ENCODE measurements at regions not wholly inside any gene's neighbourhood (a gene's known extent, or its start where the extent isn't known, plus 50 kb on each side); places are given as distances from the start of the nearest gene placed in this dataset.

DNA sequence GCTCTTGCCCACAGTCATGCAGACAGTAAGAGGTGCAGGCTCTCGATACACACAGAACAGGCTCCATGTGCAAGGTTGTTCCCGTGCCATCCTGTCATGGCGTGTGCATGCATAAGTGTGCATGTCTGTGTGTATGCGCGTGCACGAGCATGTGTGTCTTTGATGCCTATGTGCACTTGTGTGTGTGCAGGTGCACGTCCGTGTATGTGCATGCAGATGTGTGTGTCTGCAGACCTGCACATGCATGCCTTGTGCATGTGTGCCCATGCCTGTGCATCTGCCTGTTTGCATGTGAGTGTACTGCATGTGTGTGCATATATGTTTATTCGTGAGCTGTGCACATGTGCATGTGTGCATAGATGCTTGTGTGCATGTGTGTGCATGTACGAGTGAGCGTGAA, 309.8 kb downstream of the TMEM121 start:
- no peak for DNase-seq

DNA sequence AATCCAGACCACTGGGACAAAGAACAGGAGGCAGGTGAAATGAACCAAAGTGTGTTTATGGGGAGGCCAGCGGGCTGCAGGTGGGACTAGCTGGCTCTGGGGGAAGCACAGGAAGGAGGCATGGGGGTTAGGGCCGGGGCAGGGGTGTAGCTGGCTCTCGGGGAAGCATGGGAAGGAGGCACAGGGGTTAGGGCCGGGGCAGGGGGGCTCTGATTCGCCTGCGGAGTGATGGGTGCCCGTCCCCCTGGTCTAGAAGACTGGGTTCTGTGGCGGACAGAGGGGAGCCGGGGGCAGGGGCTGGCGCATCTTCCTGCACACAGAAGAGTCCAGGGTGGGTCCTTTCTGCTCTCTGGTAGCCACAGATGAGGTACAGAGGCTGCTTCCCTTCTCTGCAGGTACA, 310.3 kb downstream of the TMEM121 start:
- DNase-seq: no peak

DNA sequence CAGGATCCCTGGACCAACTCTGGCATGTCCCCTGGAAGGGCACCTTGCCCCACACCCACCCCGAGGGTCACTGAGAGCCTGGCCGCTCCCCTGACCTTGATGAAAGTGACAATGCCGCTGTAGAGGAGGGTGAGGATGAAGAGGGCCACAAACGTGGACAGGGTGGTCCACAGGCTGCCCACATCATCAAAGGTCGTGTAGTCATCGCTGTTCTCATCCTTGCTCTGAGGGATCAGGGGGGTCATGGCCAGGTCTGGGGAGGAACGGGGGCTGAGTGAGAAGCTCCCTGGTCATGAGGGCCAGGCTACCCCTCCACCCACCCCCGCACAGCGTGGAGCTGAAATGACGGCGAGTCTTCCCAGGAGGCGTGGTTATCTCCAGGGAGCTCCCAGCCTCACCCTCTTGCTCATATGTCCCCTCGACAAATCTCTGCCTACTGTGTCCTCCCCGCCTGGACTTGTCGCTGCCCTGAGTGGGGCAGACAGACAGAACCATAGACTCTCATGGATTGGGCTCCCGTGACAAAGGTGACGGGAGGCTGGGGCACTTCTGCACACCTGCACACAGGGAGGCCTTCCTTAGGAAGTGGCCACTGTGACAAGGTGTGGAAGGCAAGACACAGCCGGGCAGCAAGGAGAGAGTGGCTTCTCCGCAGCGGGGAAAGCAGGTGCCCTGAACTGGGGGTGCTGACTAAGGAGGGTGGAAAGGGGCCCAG, 311.1 kb downstream of the TMEM121 start:
- DNase-seq: no peak

DNA sequence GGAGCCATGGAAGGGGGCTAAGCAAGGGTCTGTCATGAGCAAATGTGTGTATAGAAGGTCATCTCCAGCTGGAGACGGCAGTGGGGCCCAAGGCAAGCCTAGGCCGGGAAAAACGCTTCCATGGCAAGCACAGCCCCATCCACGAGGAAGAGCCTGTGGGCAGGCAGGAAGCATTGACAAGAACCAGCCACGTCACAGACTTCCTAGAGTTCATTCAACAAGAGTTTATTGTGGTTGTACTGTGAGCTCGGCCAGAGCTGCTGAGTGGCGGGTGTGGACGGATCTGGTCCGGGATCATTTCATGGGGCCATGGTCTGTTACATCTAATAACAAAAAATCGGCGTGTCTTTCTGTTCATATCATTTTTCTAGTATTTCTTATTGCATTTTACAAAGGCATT, 311.7 kb downstream of the TMEM121 start:
- no peak for DNase-seq

DNA sequence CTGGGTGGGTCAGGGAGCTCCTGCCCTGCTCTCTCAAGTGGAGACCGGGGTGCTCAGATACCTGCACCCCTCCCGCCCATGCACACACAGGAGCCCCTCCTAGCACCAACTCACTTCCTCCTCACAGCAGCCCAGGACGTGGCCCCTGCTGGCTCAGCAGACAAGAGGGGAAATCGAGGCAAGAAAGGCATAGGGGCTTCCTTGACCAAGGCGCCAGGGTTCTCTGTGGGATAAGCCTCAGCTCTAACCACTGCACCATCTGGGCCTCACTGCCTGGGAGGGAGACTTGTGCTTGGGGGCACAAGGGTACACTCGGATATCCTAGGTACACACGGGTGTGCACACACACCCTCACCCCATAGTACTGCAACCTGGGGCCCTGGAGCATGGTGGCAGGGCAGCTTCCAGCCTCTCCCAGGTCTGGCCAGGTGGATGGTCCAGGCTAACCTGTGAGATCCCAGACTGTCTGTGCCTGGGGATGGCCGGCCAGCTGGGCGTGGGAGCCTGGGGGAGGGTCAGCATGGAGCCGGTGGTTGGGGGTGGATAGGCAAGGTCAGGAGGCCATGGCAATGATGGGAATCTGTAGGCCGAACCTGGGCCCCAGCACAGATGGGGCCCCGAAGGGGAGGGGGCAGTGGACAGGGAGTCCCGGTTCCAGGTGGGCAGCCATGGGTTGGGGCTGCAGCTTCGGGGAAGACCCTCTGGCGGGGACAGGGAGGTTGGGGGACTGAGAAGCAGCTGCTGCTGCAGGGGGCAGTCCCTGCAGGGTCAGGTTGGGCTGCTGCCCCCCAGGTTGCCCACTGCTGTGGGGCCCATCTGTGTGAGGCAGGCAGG, 312.4 kb downstream of the TMEM121 start:
- DNase-seq: no peak

DNA sequence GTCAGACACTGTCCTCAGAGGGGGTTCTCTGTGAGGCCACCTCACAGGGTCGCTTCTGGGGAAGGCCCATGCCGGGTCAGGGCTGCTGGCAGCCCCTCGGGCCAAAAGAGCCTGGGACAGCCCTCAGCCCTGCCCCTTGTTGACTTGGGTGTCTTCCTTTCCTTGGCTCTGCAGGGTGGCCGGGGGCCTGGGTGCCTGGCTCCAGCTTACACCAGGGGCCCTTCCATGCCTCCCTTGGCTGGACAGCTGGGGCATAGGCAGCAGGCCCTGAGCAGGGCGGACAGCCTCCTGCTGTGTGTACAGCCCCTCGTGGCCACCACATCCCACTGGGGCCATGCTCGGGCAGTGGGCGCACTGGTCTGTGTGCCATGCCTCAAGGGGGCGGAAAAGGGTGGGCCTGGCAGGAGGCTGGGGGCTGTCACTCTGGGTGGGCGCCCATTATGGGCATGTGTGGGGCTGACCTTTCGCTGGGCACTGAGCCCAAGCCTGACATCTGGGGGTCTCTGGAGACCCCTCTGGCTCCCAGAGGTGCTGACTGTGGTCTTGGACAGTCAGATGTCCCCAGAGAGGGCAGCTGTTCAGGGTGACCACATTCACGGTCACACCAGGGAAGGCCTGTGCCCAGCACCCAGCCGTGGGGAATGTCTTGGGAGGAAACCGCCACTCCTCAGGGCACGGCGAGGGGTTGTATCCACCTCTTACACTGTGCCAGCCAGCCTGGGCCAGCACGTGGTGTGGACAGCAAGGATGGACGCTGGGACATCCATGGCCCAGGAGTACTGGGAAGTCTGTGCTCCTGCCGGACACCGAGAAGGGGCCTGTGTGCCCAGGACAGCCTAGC, 313.3 kb downstream of the TMEM121 start:
- no peak for DNase-seq

DNA sequence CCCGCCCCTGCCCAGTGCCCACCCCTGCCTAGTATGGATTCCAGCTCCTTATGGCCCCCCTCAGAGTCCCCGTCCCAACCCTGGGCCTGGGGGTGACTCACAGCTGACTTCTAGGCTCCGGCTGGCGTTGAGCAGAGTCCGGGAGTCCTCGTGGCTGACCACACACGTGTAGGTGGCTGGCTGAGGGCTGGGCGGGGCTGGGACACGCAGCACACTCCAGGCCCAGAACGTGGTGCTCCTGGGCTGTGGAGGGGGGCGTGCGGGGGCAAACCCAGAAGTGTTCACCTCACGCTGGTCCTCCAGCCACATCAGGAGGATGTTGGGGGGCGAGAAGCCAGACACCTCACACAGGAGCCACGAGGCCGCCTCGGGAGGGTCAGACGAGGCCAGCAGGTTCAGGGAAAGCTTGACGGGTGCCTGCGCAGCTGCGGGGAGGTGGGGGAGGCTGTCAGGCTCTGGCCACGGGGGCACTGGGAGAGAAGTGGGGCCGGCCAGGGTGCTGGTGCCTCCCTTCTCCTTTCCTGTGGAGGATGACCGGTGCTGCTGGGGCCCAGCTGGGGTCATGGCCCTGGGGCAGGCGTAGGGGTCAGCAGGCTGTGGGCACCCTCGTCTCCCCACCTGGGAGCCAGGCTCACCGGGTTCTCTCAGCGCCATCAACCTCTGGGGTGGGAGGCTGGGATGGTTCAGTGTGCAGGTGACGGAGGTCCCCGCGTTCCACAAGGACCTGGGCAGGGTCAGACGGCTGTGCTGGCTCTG, 314.1 kb downstream of the TMEM121 start:
- DNase-seq: no peak

DNA sequence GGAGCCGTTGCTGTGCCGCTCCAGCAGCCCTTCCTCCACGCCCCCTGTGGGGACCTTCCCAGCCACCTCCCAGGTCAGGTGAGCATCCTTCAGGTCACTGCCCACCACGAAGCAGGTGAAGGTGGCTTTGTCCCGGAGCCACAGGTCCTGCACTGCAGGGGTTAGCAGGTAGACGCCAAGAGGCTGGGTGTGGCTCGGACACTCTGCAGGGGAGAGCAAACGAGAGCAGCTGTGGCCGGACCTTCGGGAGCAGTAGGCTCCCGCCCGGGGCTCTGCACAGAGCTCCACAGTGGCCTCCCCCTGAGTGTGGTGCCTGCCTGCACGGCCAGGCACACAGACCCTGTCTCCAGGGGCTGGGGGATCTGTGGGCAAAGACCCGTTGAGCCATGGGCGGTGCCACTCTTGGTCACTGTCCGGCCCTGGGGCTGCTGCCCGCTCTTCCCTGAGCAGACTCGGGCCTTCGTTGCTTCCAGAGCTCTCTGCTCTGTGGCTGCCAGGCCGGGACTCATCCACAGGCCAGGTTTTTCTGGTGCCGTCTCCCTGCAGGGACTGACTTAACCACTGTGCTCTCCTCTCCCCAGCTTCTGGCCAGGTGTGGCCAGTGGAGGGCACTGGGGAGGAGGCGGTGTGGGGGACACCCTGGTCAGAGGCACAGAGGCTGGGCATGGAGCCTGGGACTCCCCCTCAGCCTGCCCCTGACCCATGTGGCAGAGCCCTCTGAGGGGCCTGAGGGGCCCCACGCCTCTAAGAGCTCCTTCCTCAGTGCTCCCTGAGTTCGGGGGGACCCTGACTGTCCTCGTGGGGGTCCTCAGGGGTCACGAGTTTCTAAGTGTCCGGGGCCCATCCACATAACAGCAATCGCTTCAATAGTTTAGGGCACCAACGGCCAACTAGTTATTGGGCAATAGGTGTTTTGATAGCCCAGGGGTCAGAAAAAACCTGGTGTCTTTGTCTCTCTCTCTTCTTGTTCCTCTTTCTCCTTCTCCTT, 314.9 kb downstream of the TMEM121 start:
- DNase-seq: no peak

DNA sequence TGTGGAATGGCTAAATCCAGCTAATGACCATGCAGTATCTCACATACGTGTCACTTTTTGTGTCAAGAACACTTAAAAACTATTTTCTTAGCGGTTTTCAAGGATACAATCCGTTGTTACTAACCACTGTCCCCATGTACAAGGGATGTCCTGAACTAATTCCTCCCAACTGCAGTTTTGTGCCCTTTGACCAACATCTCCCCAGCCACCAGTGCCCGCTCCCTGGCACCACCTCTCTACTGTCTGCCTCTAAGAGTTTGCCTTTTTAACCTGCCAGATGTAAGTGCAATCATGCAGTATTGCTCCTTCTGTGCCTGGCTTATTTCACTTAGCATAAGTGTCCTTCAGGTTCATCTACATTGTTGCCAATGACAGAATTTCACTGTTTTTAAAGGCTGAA, 315.7 kb downstream of the TMEM121 start:
- DNase-seq: no peak

DNA sequence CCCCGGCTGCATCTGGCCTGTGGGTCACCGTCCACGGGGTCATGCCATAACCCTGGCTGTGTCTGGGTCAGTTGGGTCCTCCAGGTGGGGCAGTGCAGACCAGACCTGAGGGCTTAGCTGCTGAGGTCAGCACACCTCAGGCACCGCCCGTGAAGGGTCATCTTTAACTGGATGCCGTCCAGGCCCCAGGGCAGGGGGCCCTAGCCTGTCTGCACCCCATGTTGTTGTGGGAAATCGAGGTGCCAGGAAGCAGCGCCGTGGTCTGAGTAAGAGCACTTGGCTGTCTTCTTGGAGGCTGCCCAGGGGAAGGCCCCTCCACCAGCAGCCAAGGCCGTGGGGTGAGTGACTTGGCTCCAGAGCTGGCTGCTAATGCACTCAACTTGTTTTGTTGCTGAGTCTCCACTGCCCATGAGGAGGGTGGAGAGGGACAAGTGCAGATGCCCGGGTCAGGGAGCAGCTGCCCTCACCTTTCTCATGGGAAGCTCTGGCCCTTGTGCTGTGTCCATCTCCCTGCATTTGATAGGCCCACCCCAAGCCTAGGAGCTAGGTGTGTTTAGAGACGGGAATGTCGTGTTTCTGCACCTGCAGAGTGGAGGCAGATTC, 317.2 kb downstream of the TMEM121 start:
- no peak for DNase-seq

DNA sequence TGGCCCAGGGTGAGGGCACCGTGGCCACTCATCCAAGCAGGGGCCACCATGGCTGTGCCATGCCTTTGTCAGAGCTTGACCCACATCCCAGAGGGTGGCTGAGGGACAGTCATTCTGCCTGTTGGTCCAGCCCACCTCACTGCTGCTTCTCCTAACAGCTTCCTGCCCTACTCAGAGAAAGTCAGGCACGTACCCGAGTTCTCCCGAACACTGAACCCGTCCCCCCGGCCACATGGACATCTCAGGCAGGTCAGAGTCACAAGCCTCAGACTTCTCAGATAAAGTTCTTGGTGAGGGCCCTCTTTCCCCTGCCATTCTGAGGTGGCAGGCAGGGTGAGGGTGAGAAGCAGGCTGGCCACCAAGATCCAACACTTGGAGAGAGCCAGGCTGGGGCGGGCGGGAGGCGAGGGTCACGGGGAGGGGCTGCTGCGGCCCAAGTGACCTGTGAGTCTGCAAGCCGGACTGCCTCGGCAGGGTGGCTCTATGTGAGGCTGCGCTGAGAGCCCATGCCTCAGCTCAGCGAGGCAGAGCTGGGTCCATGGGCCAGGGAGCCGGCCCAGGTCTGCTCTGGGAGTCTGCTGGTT, 317.8 kb downstream of the TMEM121 start:
- DNase-seq: no peak

DNA sequence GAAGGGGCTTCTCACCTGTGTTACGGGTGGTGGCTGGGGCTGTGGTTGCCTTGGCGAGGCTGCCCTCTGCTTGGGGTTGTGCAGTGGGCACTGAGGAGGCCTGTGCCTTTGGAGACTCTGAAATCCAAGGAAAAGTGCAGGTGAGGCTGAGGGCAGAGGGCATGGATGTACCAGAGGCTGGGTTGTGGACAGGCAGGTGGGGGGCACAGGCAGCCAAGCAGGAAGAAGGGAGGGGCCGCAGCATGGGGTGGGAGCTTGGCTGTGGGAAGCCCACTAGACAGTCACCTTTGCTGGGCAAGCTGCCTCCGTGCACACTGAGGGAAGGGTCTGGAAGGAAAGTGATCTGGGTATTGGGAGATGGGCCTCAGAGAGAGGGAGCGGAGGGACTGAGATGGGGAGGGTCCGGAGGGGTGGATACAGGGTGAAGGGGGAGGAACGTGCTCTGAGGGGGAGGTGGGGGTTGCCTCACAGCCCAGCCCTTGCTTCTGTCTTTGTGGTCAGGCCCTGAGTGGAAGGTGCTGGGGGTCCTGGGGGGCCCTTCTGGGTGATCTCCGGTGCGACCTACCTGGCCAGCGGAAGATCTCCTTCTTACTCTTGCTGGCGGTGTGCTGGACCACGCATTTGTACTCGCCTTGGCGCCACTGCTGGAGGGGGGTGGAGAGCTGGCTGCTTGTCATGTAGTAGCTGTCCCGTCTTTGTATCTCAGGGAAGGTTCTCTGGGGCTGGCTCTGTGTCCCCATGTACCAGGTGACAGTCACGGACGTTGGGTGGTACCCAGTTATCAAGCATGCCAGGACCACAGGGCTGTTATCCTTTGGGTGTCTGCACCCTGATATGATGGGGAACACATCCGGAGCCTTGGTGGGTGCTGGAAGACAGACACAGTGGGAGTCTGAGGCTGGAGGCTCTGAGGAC, 318.7 kb downstream of the TMEM121 start:
- DNase-seq: no peak

DNA sequence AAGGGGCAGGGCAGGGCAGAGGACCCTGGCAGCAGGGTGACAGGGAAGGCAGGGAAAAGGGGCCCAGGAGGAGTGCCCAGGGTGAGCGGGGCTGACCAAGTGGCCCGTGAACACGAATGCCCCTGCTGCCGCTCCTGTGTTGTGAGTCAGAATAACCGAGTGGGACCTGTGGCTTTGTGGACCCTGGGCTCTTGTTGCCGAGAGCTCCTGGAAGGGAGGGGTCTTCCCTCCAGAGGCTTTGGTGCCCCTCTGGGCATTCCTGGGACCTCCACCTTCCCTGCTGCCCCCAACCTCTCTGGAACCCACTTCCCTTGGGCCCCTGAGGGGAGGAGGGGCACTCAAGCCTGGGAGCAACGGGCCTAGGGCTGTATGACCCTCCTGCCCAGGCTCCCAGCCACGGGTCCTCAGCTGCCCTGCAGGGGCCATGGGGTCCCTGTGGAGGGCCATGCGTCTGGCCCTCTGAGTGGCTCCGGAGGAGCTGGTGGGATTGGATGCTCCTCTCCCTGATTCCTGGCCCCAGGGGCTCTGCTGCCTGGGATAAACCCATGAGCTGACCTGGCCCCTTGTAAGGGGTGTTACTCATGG, 319.4 kb downstream of the TMEM121 start:
- no peak for DNase-seq

DNA sequence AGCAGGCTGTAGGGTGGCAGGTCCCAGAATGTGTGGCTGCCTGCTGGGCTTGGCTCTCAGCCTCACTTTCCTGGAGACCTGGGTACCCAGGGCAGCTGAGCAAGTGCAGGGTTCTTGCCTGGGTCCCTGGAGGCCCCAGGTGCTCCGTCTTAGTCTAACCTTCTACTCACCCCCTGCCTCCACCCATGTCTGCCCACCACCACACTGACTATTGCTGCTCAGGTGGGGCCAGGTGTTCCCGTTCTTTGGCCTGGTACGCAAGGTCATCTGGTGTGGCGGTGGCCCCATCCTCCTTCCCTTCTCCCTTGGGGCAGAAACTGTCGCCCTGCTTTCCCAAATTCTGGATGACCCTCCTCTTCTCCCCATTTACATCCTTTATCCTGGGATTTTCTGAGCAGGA, 319.9 kb downstream of the TMEM121 start:
- DNase-seq: no peak

DNA sequence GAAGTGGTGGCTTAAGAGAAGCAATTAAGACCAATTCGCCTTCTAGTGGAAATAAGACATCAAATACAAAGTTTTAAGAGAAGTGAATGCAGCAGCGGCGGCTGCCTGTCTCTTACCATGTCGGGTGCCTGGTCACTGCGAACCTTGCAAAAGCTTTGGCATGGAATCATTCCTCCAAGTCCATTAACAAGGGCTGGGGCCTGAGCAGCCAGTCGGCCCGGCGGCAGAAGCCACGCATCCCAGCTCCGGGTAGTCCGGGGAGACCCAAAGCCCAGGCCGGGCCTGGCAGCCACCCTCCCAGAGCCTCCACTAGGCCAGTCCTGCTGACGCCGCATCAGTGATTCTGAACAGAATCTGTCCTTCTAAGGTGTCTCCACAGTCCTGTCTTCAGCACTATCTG, 321.0 kb downstream of the TMEM121 start:
- DNase-seq: no peak

DNA sequence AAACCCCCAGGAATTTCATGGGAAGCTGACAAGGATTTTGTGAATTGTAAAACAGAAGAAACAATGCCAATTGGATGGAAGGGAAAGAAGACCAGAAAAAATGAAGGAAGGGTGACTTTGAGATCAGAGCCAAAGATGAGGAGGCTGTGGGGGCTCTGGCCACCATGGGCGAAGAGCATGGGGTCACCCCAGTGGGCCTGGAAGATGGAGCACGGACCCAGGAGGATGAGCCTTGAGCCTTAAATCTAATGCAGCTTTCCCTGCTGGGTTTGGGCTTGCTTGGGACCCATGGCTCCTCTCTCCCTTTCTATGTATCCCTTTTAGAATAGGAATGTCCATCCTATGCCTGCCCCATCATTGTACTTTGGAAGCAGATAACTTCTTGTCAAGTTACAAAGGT, 322.2 kb downstream of the TMEM121 start:
- DNase-seq: no peak

DNA sequence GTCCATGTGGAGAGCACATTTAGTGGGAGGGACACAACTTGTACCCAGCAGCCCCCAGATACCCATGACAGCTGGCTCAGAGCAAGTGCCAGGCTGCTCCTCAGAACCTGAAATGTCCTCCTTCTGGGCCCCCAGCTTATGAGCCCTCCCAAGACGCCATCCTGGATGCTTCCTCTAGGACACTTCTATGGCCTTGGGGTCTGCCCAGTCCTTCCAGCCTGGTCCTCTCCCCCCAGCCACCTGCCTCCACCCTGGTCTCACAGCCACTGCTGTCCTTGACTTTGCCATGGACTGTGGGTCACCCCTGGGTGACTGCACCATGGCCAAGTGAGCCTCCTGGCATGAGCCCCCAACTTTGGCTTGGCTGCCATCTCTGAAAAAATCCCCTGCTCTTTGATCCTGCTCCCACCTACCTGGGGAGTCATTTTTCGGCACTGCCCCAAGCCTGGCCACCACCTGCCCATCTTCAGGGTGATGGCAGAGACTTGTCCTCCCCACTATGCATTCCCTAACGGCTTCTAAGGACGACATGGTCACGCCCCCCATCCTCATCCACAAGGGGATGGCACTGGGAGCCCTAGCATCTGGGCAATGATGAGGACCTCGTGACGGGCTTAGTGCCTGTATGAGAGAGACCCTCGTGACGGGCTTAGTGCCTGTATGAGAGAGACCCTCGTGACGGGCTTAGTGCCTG, 323.7 kb downstream of the TMEM121 start:
- no peak for DNase-seq

DNA sequence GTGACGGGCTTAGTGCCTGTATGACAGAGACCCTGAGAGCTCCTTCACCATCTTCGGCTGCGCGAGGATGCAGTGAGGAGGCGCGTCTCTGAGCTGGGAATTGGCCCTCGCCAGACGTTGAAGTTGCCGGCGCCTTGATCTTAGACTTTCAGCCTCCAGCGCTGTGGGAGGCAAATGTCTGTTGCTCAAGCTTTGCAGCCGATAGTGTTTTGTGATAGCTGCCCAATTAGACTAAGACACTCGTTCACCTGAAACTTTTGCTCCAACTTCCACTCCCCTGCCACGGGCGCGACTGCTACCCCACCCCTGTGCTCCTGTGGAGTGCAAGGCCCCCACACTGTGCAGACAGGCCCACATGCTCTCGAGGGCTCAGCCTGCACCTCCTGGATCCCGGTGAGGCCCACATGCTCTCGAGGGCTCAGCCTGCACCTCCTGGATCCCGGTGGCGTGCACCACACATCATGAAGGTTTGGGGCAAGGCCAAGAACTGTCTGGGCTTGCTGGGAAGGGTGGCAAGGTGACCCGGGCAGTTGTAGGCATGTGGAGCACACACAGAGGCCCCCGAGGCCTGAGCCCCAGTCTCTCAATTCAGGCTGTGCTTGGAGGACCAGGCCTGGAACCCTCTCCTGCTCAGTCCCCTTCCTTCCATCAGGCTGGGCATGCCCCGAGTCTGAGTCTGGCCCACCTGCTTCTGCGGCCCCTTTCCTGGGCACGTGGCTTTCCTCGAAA, 324.6 kb downstream of the TMEM121 start:
- DNase-seq: no peak
